ENCODE measurements at regions not wholly inside any gene's neighbourhood (a gene's known extent, or its start where the extent isn't known, plus 50 kb on each side); places are given as distances from the start of the nearest gene placed in this dataset.

GRCh38 chr16:66052745-66053144, 313.7 kb upstream of the CDH5 start:
- DNase-seq (ENCODE audit: low read depth): no peak
- no peak overlapping the region for H3K4me3 ChIP-seq (ENCODE audit: low read depth, low read length)
- no peak for TF ChIP-seq CTCF (IDR thresholded peaks at IDR 0.05; ENCODE audit: insufficient read depth, low read length)

- TF ChIP-seq CTCF (IDR thresholded peaks at IDR 0.05; ENCODE audit: insufficient read depth, low read length): no peak
- DNase-seq (ENCODE audit: low read depth): no peak
- no peak overlapping the region for H3K4me3 ChIP-seq (ENCODE audit: low read depth, low read length)
Measured at GRCh38 chr16:66050991-66051390, 315.5 kb upstream of the CDH5 start.

GRCh38 chr16:66049865-66050264, 316.6 kb upstream of the CDH5 start:
- DNase-seq (ENCODE audit: low read depth): no peak
- no peak for TF ChIP-seq CTCF (IDR thresholded peaks at IDR 0.05; ENCODE audit: insufficient read depth, low read length)
- no peak overlapping the region for H3K4me3 ChIP-seq (ENCODE audit: low read depth, low read length)

- no peak overlapping the region for H3K4me3 ChIP-seq (ENCODE audit: low read depth, low read length)
- peak; percentile 45 for DNase-seq (ENCODE audit: low read depth)
- TF ChIP-seq CTCF (IDR thresholded peaks at IDR 0.05; ENCODE audit: insufficient read depth, low read length): no peak
Measured at GRCh38 chr16:66045626-66046025, 320.9 kb upstream of the CDH5 start.

GRCh38 chr16:66044556-66044955, 321.9 kb upstream of the CDH5 start:
- H3K4me3 ChIP-seq (ENCODE audit: low read depth, low read length): no peak overlapping the region
- TF ChIP-seq CTCF (IDR thresholded peaks at IDR 0.05; ENCODE audit: insufficient read depth, low read length): no peak
- DNase-seq (ENCODE audit: low read depth): peak; percentile 52

GRCh38 chr16:66044089-66044488, 322.4 kb upstream of the CDH5 start:
- H3K4me3 ChIP-seq (ENCODE audit: low read depth, low read length): no peak overlapping the region
- no peak for TF ChIP-seq CTCF (IDR thresholded peaks at IDR 0.05; ENCODE audit: insufficient read depth, low read length)
- no peak for DNase-seq (ENCODE audit: low read depth)

- no peak overlapping the region for H3K4me3 ChIP-seq (ENCODE audit: low read depth, low read length)
- no peak for TF ChIP-seq CTCF (IDR thresholded peaks at IDR 0.05; ENCODE audit: insufficient read depth, low read length)
- DNase-seq (ENCODE audit: low read depth): no peak
Measured at GRCh38 chr16:66043326-66043725, 323.2 kb upstream of the CDH5 start.

All from fibroblast of the aortic adventitia (primary cell).